Skin epidermis (tissue), 12 donors: ENCODE measurements at regions not wholly inside any gene's neighbourhood (a gene's known extent, or its start where the extent isn't known, plus 50 kb on each side); places are given as distances from the start of the nearest gene placed in this dataset.
A peak's percentile ranks its signal among the peaks of the same experiment; 100 is the strongest.
"Not testable (repeated sequence)": the region's sequence is repeated elsewhere in the genome, so short reads cannot be mapped to it uniquely, and the experiment has no call there.

Source experiments
- H3K27ac ChIP-seq, 21 experiments: fragments of 200-600 bp; sonication (generic) in 11 of 21; one replicate each; pipeline ENCODE4 v1.5.0; 2020; ENCODE audit warnings: mild to moderate bottlenecking in 3 of 21, inconsistent platforms in 2 of 21, moderate library complexity in 2 of 21
- H3K4me3 ChIP-seq, 7 experiments: fragments of 200-600 bp; sonication (generic) in 2 of 7; one replicate each; pipeline ENCODE4 v1.5.0; 2020; ENCODE audit warnings: inconsistent platforms in 2 of 7, mild to moderate bottlenecking in 2 of 7, moderate library complexity in 1 of 7

DNA sequence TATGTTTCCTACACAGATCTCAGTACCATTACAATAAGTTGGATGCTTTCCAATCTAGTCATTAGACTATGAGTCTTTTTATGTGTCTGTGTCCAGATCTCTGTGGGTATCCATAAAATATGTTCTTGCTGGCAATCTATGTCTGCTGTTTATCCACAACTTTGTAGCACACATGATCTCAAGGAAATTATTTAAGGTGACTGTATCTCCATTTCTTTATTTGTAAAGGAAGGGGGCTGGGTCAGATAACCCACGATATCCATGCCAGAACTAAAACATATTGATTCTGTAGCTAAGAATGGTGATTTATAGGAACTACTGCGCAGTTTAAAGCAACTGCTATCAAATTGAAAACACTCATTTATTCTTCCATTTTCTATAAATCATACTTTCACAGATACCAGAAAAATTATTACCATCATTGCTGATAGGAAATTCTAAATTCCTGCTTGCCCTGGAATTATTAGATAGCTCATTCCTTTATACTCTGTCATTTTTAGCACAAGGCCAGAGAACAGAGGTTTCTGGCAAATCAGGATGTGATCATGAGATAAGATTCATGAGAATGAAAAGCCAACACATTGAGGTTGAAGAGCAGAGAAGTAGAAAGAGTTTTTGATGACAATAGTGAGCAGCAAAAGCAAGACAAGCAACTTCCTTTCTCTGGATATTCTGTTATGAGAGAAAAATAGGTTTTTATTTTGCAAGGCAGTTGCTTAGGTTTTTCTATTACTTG is 851.4 kb upstream of the CITED2 start:
- Histone ChIP-seq H3K27ac (no peak overlapping the region), H3K4me3 (no peak overlapping the region)

DNA sequence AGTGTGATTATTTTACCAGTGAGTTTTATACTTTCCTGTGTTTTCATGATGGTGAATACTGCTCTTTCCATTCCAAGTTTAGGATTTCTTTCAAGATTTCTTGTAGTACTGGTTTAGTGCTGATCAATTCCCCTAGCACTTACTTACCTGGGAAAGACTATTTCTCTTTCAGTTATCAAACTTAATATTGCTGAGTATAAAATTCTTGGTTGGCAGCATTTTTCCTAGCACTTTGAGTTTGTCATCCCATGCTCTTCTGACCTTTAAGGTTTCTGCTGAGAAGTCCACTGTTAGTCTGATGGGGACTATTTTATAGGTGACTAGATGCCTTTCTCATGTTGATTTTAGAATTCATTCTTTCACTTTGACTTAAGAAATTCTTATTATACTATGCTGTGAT is 842.8 kb upstream of the CITED2 start:
- Histone ChIP-seq H3K4me3 (no peak overlapping the region), H3K27ac (no peak overlapping the region)

- Histone ChIP-seq H3K4me3 (no peak overlapping the region), H3K27ac (no peak overlapping the region)
Measured at GRCh38 chr6:140209775-140210174, 835.3 kb upstream of the CITED2 start.

DNA sequence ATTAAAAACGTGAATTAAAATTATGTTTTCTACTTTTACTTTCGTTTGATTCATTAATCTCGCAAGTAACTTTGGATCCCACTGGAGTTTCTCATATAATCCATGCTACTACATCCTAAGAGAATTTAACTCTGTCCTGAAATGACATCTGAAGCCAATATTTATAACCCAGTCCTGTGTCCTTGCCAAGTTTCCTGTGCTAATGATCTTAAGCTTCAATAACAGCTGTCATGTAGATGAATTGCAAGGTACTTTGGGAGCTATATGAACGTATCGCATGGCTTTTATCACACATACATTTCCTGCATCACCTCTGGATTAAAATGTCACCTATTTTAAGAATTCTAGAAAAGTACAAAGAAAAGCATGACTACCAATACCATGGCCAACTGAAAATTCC is 833.8 kb upstream of the CITED2 start:
- H3K27ac ChIP-seq, result no peak overlapping the region
- H3K4me3 ChIP-seq, result no peak overlapping the region

- no peak overlapping the region for H3K27ac ChIP-seq
- no peak overlapping the region for H3K4me3 ChIP-seq
Measured at GRCh38 chr6:140205795-140206593, 831.5 kb upstream of the CITED2 start.

DNA sequence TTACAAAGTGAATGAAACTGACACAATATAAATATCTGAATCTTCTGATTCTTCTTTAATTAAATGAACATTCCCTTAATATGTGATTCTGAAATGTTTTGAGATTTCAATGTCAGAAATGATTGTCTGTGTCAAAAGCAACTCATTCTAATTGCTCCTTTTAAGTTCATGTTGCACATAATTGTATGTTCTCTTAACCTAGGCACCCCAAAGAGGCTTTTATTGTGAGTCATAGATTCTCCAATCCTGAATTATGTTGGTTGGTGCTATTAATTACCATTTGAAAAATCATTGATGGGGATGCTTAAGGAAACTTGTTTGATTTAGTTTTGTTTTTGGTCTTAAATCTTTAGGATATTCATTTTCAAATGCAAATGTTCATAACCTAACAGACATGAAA is 829.7 kb upstream of the CITED2 start:
- Histone ChIP-seq H3K4me3 (no peak overlapping the region), H3K27ac (peak overlapping the region in 1 of 21 experiments; percentile 13)

GRCh38 chr6:140203661-140204147 is 829.3 kb upstream of the CITED2 start:
- Histone ChIP-seq H3K4me3 (no peak overlapping the region), H3K27ac (peak overlapping the region in 1 of 21 experiments; percentile 13)

DNA sequence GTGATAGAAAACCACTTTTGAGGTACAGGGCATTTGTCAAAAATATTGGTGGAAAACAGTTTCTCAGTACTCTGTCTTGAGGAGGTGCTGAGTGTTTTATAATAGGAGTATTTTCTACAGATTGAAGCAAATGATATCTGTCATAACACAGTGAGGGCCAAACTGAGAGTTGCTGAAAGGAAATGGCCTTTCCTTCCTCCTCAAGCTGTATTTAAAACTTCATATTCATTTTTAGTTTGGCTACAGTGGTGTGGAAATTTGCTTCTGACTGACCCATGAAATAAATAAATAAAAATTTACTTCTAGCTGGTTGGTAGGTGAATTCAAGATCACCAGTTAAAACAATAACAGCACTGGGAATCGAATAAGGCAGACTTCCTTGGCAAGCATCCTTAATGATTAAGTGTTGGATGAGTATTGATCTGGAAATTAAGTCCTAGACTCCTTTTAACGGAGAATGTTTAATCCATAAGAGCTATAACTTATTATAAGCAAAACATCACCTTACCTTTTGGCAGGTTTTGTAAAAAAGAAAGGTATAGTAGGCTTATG is 828.6 kb upstream of the CITED2 start:
- Histone ChIP-seq H3K27ac (peak overlapping the region in 1 of 21 experiments; percentile 13), H3K4me3 (no peak overlapping the region)

DNA sequence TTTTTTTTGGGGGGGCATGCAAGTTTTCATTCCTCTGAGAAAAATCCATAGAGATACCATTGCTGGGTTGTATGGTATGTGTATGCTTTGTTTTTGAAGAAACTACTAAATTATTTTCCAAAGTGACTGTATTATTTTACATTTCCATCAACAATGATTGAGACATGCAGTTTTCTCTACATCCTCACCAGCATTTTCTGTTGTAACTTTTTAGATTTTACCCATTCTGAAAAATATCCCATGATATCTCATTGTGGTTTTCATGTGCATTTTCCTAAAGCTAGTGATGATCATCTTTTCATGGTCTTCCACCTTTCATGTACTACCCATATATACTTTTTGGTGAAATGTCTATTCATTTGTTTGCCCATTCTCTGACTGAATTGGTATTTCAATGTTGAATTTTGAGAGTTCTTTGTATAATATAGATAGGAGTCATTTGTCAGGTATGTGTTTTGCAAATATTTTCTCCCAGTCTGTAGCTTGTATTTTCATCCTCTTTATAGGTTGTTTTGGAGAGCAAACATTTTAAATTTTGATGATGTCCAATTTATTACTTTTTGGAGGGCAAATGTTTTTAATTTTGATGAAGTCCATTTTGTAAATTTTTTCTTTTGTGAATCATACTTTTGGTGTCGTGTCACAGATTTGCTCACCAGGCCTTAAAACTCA is 827.5 kb upstream of the CITED2 start:
- H3K27ac ChIP-seq, result no peak overlapping the region
- no peak overlapping the region for H3K4me3 ChIP-seq

DNA sequence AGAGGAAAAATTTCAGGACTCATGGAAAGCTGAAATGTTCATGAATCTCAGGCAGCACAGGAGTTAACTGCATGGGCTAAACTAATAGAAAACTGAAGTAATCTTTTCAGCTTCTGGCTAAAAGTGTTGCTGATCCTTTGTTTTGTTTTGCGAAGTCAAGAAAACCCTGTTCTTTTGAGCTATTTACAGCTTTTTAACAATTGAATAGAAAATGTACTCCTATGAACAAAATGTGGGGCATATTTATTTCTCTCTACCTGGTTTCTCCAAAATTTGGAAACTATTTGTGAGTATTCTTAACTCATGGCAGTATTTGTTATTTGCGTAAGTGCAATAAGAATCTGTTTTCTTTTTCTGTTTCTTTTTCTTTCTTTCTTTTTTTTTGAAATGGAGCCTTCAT is 818.8 kb upstream of the CITED2 start:
- H3K27ac ChIP-seq, result no peak overlapping the region

GRCh38 chr6:140192018-140192417 is 817.6 kb upstream of the CITED2 start:
- Histone ChIP-seq H3K4me3 (no peak overlapping the region), H3K27ac (no peak overlapping the region)

More for the DNA sequence above, 818.8 kb upstream of the CITED2 start:
- no peak overlapping the region for H3K4me3 ChIP-seq

- H3K27ac ChIP-seq, H3K4me3 ChIP-seq: not testable (repeated sequence)
Measured at GRCh38 chr6:140189263-140189662, 814.8 kb upstream of the CITED2 start.

DNA sequence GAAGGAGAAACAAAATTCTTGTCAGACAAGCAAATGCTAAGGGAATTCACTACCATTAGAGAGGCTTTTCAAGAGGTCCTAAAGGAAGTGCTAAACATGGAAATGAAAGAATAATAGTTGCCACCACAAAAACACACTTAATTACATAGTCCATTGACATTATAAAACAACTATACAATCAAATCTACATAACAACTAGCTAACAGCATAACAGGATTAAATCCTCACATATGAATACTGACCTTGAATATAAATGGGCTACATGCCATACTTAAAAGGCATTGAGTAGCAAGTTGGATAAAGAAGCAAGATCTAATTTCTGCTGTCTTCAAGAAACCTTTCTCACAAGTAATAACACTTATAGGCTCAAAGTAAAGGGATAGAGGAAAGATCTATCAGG is 811.5 kb upstream of the CITED2 start:
- H3K27ac ChIP-seq, result no peak overlapping the region
- H3K4me3 ChIP-seq, result no peak overlapping the region

DNA sequence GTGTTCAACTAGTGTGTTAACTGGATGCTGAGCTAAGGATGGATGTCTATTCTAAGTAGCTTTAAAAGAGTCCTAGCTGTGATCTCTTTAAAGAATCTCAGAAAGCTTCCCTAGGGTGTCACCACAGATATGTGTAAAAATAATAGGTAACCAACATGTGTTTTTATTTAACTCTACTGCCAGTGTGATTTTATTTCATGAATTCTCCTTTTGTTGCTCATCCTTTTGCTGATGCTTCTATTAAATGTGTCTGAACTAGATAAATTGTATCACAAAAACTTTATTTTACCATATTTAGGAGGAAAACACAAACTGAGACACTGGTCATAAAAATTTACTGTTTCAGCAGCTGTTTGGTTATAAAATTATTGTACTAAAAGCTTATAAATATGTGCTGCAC is 809.4 kb upstream of the CITED2 start:
- Histone ChIP-seq H3K27ac (peak overlapping the region in 1 of 21 experiments; percentile 17), H3K4me3 (no peak overlapping the region)

- Histone ChIP-seq H3K4me3 (no peak overlapping the region), H3K27ac (no peak overlapping the region)
Measured at GRCh38 chr6:140182821-140183220, 808.4 kb upstream of the CITED2 start.

DNA sequence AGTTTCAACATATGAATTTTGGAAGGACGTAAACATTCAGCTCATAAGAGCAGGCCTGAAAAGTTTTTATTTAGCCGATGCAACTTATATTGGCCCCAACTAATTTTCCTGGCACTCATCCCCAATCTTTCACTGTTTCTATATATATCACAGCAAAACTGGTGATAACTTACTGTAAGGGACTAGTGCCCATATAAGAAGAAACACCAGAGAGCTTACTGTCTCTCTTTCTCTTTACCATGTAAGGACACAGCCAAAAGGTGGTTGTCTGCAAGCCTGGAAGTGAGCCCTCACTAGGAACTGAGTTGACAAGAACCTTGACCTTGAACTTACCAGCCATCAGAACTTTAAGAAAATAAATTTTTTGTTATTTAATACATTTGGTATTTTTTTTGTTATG is 807.4 kb upstream of the CITED2 start:
- H3K4me3 ChIP-seq, result no peak overlapping the region
- no peak overlapping the region for H3K27ac ChIP-seq

DNA sequence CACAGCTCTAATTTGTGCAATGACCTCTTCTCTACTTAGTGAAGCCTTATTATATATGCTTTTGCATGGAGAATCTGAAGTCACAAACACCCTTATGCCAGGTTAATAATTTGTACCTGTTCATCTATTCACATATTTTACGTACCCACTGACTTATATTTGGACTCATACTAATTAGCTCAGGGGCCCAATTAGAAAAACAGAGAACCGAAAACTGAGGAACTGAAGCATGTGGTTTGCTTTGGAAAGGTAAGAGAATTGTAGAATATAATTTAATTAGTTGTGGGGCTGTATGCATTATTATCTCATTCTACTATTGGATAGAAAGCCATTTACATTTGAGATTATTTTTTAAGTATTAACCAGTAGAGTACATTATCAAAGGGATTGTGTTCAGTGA is 805.9 kb upstream of the CITED2 start:
- no peak overlapping the region for H3K4me3 ChIP-seq
- no peak overlapping the region for H3K27ac ChIP-seq

DNA sequence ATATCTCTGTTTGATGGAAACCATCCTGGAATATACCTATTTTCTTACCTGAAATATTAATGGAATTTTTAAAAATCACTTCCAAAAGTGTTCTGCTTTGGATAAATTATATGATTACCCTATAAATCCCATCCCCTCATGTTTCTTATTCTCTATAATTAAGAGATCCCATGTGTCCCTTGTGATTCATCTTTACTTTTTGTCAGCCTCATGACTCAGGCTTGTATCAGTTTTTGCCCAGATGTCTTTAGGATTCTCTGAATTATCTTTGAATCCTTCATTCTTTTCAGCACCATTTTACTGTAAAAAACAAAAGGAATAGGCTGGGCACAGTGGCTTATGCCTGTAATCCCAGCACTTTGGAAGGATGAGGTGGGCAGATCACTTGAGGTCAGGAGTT is 804.5 kb upstream of the CITED2 start:
- Histone ChIP-seq H3K4me3 (no peak overlapping the region), H3K27ac (peak overlapping the region in 2 of 21 experiments; percentile 17 to 46)

GRCh38 chr6:140178520-140178919 is 804.1 kb upstream of the CITED2 start:
- Histone ChIP-seq H3K4me3 (no peak overlapping the region), H3K27ac (peak overlapping the region in 1 of 21 experiments; percentile 46)

DNA sequence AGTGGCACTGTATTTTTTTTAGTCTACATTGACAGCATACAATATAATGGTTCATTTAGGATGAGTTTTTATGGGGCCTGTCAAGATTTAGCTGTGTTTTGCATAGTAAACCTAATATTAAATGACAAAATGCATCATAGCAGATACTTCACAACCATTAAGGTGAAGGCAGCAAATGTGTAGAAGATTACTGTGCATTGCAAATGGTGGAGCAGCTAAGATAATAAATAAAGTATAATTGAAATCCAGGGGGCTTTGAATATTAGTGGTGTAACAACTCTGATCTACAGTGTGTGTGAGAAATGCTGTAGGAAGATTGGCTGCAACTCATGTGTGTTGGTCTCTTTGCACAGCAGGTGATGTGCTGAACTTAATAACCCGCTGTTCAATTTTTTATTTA is 801.9 kb upstream of the CITED2 start:
- Histone ChIP-seq H3K4me3 (no peak overlapping the region), H3K27ac (no peak overlapping the region)
